Progenitor cell of endocrine pancreas (in vitro differentiated cells): ENCODE measurements at regions not wholly inside any gene's neighbourhood (a gene's known extent, or its start where the extent isn't known, plus 50 kb on each side); places are given as distances from the start of the nearest gene placed in this dataset.

Experiments used
- DNase-seq: peaks from one replicate; pipeline ENCODE4 v3.0.0; 2021; ENCODE audit warnings: low spot score; ENCODE audit not compliant: unreplicated experiment
- H3K27ac Mint-ChIP-seq: 2 replicates; pipeline ENCODE4 v1.8.0; 2021; ENCODE audit warnings: mild to moderate bottlenecking, moderate library complexity, mixed read lengths
- H3K27me3 Mint-ChIP-seq: 2 replicates; pipeline ENCODE4 v1.8.0; 2021; ENCODE audit warnings: mixed read lengths
- H3K36me3 Mint-ChIP-seq: 2 replicates; pipeline ENCODE4 v1.8.0; 2022; ENCODE audit warnings: mixed read lengths; ENCODE audit not compliant: insufficient read depth
- H3K4me1 Mint-ChIP-seq: 2 replicates; pipeline ENCODE4 v1.8.0; 2021; ENCODE audit warnings: low read depth, mixed read lengths
- H3K4me3 Mint-ChIP-seq: 2 replicates; pipeline ENCODE4 v1.8.0; 2021; ENCODE audit warnings: low read depth, mild to moderate bottlenecking, moderate library complexity, mixed read lengths
- H3K9me3 Mint-ChIP-seq: 2 replicates; pipeline ENCODE4 v1.8.0; 2021; ENCODE audit warnings: low read depth, mixed read lengths
- TF ChIP-seq, protein P1 (sequence below): fragments of 200-600 bp; sonication (generic); IDR thresholded peaks from one replicate; pipeline ENCODE4 v1.5.0; 2021; ENCODE audit warnings: antibody characterized with exemption, mild to moderate bottlenecking; ENCODE audit not compliant: unreplicated experiment

GRCh38 chr19:56894626-56895025, 54.1 kb upstream of the PEG3 start:
- Mint-ChIP-seq H3K27me3 (no peaks in the 10 kb centered on the region), H3K4me3 (no peak overlapping the region), H3K4me1 (no peaks in the 10 kb centered on the region), H3K9me3 (peaks cover 40% of the 10 kb centered on the region), H3K27ac (no peak overlapping the region), H3K36me3 (peaks cover 5% of the 10 kb centered on the region)
- TF ChIP-seq, protein P1, sequence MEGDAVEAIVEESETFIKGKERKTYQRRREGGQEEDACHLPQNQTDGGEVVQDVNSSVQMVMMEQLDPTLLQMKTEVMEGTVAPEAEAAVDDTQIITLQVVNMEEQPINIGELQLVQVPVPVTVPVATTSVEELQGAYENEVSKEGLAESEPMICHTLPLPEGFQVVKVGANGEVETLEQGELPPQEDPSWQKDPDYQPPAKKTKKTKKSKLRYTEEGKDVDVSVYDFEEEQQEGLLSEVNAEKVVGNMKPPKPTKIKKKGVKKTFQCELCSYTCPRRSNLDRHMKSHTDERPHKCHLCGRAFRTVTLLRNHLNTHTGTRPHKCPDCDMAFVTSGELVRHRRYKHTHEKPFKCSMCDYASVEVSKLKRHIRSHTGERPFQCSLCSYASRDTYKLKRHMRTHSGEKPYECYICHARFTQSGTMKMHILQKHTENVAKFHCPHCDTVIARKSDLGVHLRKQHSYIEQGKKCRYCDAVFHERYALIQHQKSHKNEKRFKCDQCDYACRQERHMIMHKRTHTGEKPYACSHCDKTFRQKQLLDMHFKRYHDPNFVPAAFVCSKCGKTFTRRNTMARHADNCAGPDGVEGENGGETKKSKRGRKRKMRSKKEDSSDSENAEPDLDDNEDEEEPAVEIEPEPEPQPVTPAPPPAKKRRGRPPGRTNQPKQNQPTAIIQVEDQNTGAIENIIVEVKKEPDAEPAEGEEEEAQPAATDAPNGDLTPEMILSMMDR: no peak
- no peak for DNase-seq

DNA sequence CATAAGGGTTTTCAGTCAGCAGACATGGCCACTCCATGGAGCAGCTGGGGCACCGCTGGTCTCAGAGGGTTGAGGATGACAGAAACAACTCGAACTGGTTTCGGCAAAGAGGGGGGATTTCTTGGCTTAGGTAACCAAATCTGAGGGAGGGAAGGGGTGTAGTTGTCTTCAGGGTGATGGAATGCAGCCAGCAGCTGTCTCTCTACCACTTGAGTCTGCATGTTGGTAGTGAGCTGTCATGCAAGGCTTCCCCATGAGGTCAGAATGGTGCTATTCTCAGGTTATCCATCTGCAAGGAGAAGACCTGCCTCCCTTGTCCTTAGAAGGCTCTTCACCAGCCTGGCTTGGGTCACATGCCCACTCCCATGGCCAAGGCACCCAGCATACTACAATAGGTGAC, 55.6 kb upstream of the PEG3 start:
- Mint-ChIP-seq H3K36me3 (peaks cover 2% of the 10 kb centered on the region), H3K27ac (no peak overlapping the region), H3K9me3 (peaks cover 44% of the 10 kb centered on the region), H3K4me3 (no peak overlapping the region), H3K4me1 (no peaks in the 10 kb centered on the region), H3K27me3 (no peaks in the 10 kb centered on the region)
- DNase-seq: no peak
- TF ChIP-seq, protein P1: no peak

- Mint-ChIP-seq H3K27ac (no peak overlapping the region), H3K9me3 (peaks cover 46% of the 10 kb centered on the region), H3K27me3 (no peaks in the 10 kb centered on the region), H3K4me1 (no peaks in the 10 kb centered on the region), H3K4me3 (no peak overlapping the region), H3K36me3 (peaks cover 2% of the 10 kb centered on the region)
- TF ChIP-seq, protein P1: no peak
- no peak for DNase-seq
Observed at GRCh38 chr19:56899943-56900342, 59.4 kb upstream of the PEG3 start.

DNA sequence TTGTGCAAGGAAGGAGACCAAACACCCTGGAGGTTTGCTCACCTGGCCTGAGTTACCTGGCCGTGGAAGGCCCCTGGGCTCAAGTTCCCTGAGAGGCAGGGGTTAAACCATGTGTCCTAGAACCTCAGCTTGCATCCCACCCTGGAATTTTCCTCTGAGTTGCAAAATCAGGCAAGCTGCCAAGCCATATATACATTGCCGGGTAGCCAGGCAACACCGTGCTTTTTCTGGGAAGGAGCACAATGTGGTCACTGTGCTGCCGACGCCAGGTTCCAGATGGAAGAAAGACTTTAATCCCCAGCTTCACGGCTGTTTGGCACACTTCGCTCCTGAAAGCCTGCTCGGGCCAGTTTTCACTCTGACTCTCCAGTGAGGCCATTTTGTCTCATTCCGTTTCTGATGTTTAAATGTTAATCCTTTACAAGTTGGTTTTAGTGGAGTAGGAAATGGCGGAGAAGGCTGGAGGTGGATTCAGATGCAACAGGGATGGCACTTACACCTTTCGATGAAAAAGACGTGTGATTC, 60.1 kb upstream of the PEG3 start:
- Mint-ChIP-seq H3K27me3 (no peaks in the 10 kb centered on the region), H3K4me3 (no peak overlapping the region), H3K27ac (no peak overlapping the region), H3K4me1 (no peaks in the 10 kb centered on the region), H3K9me3 (peaks cover 48% of the 10 kb centered on the region), H3K36me3 (peaks cover 2% of the 10 kb centered on the region)
- DNase-seq: no peak
- TF ChIP-seq, protein P1: no peak

- peaks cover 3% of the 10 kb centered on the region for H3K36me3 Mint-ChIP-seq
- no peak overlapping the region for H3K4me3 Mint-ChIP-seq
- H3K4me1 Mint-ChIP-seq: no peaks in the 10 kb centered on the region
- no peak overlapping the region for H3K27ac Mint-ChIP-seq
- H3K9me3 Mint-ChIP-seq: peaks cover 64% of the 10 kb centered on the region
- no peaks in the 10 kb centered on the region for H3K27me3 Mint-ChIP-seq
- TF ChIP-seq, protein P1: no peak
- DNase-seq: no peak
Observed at GRCh38 chr19:56905631-56906150, 65.2 kb upstream of the PEG3 start.
